ENCODE measurements at regions not wholly inside any gene's neighbourhood (a gene's known extent, or its start where the extent isn't known, plus 50 kb on each side); places are given as distances from the start of the nearest gene placed in this dataset.
"Not testable (repeated sequence)": the region's sequence is repeated elsewhere in the genome, so short reads cannot be mapped to it uniquely, and the experiment has no call there.

GRCh38 chr16:60642956-60643355, 1393.3 kb downstream of the CDH8 start:
- Histone ChIP-seq H3K27me3 (no peaks in the 10 kb centered on the region), H3K4me3 (no peak overlapping the region), H3K4me1 (no peaks in the 10 kb centered on the region), H3K36me3 (no peaks in the 10 kb centered on the region), H3K9me3 (peaks cover 0 to 5% (median 0%) of the 10 kb centered on the region in 4 donors), H3K27ac (no peak overlapping the region)
- DNase-seq: no peak
- intact Hi-C loops (cut with DNase I; ENCODE audit: low total_unique reads): no loop called here
- TF ChIP-seq POLR2AphosphoS5 (IDR thresholded peaks at IDR 0.05): no peak
- TF ChIP-seq POLR2A (IDR thresholded peaks at IDR 0.05): no peak
- no peak for TF ChIP-seq EP300 (IDR thresholded peaks at IDR 0.05)
- no peak for TF ChIP-seq CTCF (IDR thresholded peaks at IDR 0.05)

GRCh38 chr16:60641067-60641665, 1395.1 kb downstream of the CDH8 start:
- WGBS, 5 donors: 77 to 82% (median 79%) methylated on average over 17 of the region's 17 CpGs
- H3K27ac ChIP-seq: no peak overlapping the region
- H3K4me1 ChIP-seq: no peaks in the 10 kb centered on the region
- DNase-seq: no peak
- intact Hi-C loops (cut with DNase I; ENCODE audit: low total_unique reads): no loop called here
- no peak overlapping the region for H3K4me3 ChIP-seq
- no peak for TF ChIP-seq POLR2A (IDR thresholded peaks at IDR 0.05)
- no peak for TF ChIP-seq POLR2AphosphoS5 (IDR thresholded peaks at IDR 0.05)
- no peak for TF ChIP-seq CTCF (IDR thresholded peaks at IDR 0.05)
- no peak for TF ChIP-seq EP300 (IDR thresholded peaks at IDR 0.05)
- H3K27me3 ChIP-seq: no peaks in the 10 kb centered on the region
- no peaks in the 10 kb centered on the region for H3K36me3 ChIP-seq
- peaks cover 0 to 5% (median 2%) of the 10 kb centered on the region in 4 donors for H3K9me3 ChIP-seq

GRCh38 chr16:60640038-60640437, 1396.2 kb downstream of the CDH8 start:
- TF ChIP-seq EP300 (IDR thresholded peaks at IDR 0.05) (no peak), POLR2AphosphoS5 (IDR thresholded peaks at IDR 0.05) (no peak), CTCF (IDR thresholded peaks at IDR 0.05) (no peak), POLR2A (IDR thresholded peaks at IDR 0.05) (no peak)
- Histone ChIP-seq H3K27me3 (no peaks in the 10 kb centered on the region), H3K4me1 (no peaks in the 10 kb centered on the region), H3K27ac (no peak overlapping the region), H3K4me3 (no peak overlapping the region), H3K9me3 (peaks cover 0 to 5% (median 2%) of the 10 kb centered on the region in 4 donors), H3K36me3 (no peaks in the 10 kb centered on the region)
- 84 to 94% (median 91%) methylated on average over 3 of the region's 3 CpGs for WGBS, 5 donors
- intact Hi-C loops (cut with DNase I; ENCODE audit: low total_unique reads): no loop called here
- no peak for DNase-seq

- intact Hi-C loops (cut with DNase I; ENCODE audit: low total_unique reads); H3K36me3 ChIP-seq; H3K4me1 ChIP-seq; H3K27me3 ChIP-seq; DNase-seq; H3K4me3 ChIP-seq; H3K27ac ChIP-seq: not testable (repeated sequence)
- WGBS, 5 donors: 72 to 88% (median 75%) methylated on average over 5 of the region's 5 CpGs
- H3K9me3 ChIP-seq: peaks cover 0 to 23% (median 12%) of the 10 kb centered on the region in 4 donors
These were observed 1399.6 kb downstream of the CDH8 start for GRCh38 chr16:60636636-60637035.

- no peaks in the 10 kb centered on the region for H3K4me1 ChIP-seq
- peaks cover 0 to 27% (median 12%) of the 10 kb centered on the region in 4 donors for H3K9me3 ChIP-seq
- DNase-seq: peak in 1 of 2 donors; percentile 42
- 35 to 57% (median 47%) methylated on average over 5 of the region's 5 CpGs for WGBS, 5 donors
- no peak overlapping the region for H3K27ac ChIP-seq
- H3K4me3 ChIP-seq: no peak overlapping the region
- H3K36me3 ChIP-seq: no peaks in the 10 kb centered on the region
- TF ChIP-seq POLR2A (IDR thresholded peaks at IDR 0.05) (no peak), EP300 (IDR thresholded peaks at IDR 0.05) (no peak), CTCF (IDR thresholded peaks at IDR 0.05) (no peak), POLR2AphosphoS5 (IDR thresholded peaks at IDR 0.05) (no peak)
- no peaks in the 10 kb centered on the region for H3K27me3 ChIP-seq
- intact Hi-C loops (cut with DNase I; ENCODE audit: low total_unique reads): no loop called here
These were observed 1400.1 kb downstream of the CDH8 start for GRCh38 chr16:60636117-60636516.

Measured in stomach (tissue), 8 donors.